Progenitor cell of endocrine pancreas (in vitro differentiated cells): ENCODE measurements at regions not wholly inside any gene's neighbourhood (a gene's known extent, or its start where the extent isn't known, plus 50 kb on each side); places are given as distances from the start of the nearest gene placed in this dataset.

Experiments
- DNase-seq: peaks from one replicate; pipeline ENCODE4 v3.0.0; 2021; ENCODE audit warnings: low spot score; ENCODE audit not compliant: unreplicated experiment
- H3K27ac Mint-ChIP-seq: 2 replicates; pipeline ENCODE4 v1.8.0; 2021; ENCODE audit warnings: mild to moderate bottlenecking, moderate library complexity, mixed read lengths
- H3K27me3 Mint-ChIP-seq: 2 replicates; pipeline ENCODE4 v1.8.0; 2021; ENCODE audit warnings: mixed read lengths
- H3K36me3 Mint-ChIP-seq: 2 replicates; pipeline ENCODE4 v1.8.0; 2022; ENCODE audit warnings: mixed read lengths; ENCODE audit not compliant: insufficient read depth
- H3K4me1 Mint-ChIP-seq: 2 replicates; pipeline ENCODE4 v1.8.0; 2021; ENCODE audit warnings: low read depth, mixed read lengths
- H3K4me3 Mint-ChIP-seq: 2 replicates; pipeline ENCODE4 v1.8.0; 2021; ENCODE audit warnings: low read depth, mild to moderate bottlenecking, moderate library complexity, mixed read lengths
- H3K9me3 Mint-ChIP-seq: 2 replicates; pipeline ENCODE4 v1.8.0; 2021; ENCODE audit warnings: low read depth, mixed read lengths
- CTCF ChIP-seq: fragments of 200-600 bp; sonication (generic); IDR thresholded peaks from one replicate; pipeline ENCODE4 v1.5.0; 2021; ENCODE audit warnings: antibody characterized with exemption, mild to moderate bottlenecking; ENCODE audit not compliant: unreplicated experiment

GRCh38 chr6:104014163-104014959 lies 845.4 kb downstream of the HACE1 start:
- Mint-ChIP-seq H3K36me3 (no peaks in the 10 kb centered on the region), H3K4me1 (peaks cover 21% of the 10 kb centered on the region), H3K4me3 (no peak overlapping the region), H3K9me3 (no peaks in the 10 kb centered on the region), H3K27ac (no peak overlapping the region), H3K27me3 (no peaks in the 10 kb centered on the region)
- DNase-seq, result no peak
- TF ChIP-seq CTCF, result no peak

GRCh38 chr6:104013312-104013971 lies 846.3 kb downstream of the HACE1 start:
- no peak for DNase-seq
- TF ChIP-seq CTCF, result no peak
- Mint-ChIP-seq H3K27ac (no peak overlapping the region), H3K36me3 (no peaks in the 10 kb centered on the region), H3K4me3 (no peak overlapping the region), H3K4me1 (peaks cover 17% of the 10 kb centered on the region), H3K27me3 (no peaks in the 10 kb centered on the region), H3K9me3 (no peaks in the 10 kb centered on the region)

GRCh38 chr6:104010897-104011296 lies 848.8 kb downstream of the HACE1 start:
- no peaks in the 10 kb centered on the region for H3K9me3 Mint-ChIP-seq
- H3K27ac Mint-ChIP-seq, result no peak overlapping the region
- no peaks in the 10 kb centered on the region for H3K36me3 Mint-ChIP-seq
- no peaks in the 10 kb centered on the region for H3K27me3 Mint-ChIP-seq
- no peak overlapping the region for H3K4me3 Mint-ChIP-seq
- TF ChIP-seq CTCF, result no peak
- no peak for DNase-seq
- peaks cover 17% of the 10 kb centered on the region for H3K4me1 Mint-ChIP-seq

- H3K9me3 Mint-ChIP-seq, result no peaks in the 10 kb centered on the region
- no peaks in the 10 kb centered on the region for H3K36me3 Mint-ChIP-seq
- H3K4me1 Mint-ChIP-seq, result no peaks in the 10 kb centered on the region
- no peak for TF ChIP-seq CTCF
- no peak for DNase-seq
- H3K27ac Mint-ChIP-seq, result no peak overlapping the region
- no peak overlapping the region for H3K4me3 Mint-ChIP-seq
- H3K27me3 Mint-ChIP-seq, result no peaks in the 10 kb centered on the region
Observed at GRCh38 chr6:104003803-104004516, 855.8 kb downstream of the HACE1 start.

- no peak for TF ChIP-seq CTCF
- no peaks in the 10 kb centered on the region for H3K27me3 Mint-ChIP-seq
Observed at GRCh38 chr6:103995571-103995970, 864.1 kb downstream of the HACE1 start.

More at GRCh38 chr6:103995571-103995970, 864.1 kb downstream of the HACE1 start:
- no peaks in the 10 kb centered on the region for H3K36me3 Mint-ChIP-seq
- H3K4me3 Mint-ChIP-seq, result no peak overlapping the region
- H3K4me1 Mint-ChIP-seq, result no peaks in the 10 kb centered on the region
- no peaks in the 10 kb centered on the region for H3K9me3 Mint-ChIP-seq
- DNase-seq, result no peak
- H3K27ac Mint-ChIP-seq, result no peak overlapping the region
